ENCODE measurements at regions not wholly inside any gene's neighbourhood (a gene's known extent, or its start where the extent isn't known, plus 50 kb on each side); places are given as distances from the start of the nearest gene placed in this dataset.
"Not testable (repeated sequence)": the region's sequence is repeated elsewhere in the genome, so short reads cannot be mapped to it uniquely, and the experiment has no call there.

- Histone ChIP-seq H3K4me3 (ENCODE audit: insufficient read depth, low read depth, low read length) (no peak overlapping the region), H3K27ac (ENCODE audit: low read depth, low read length) (no peak overlapping the region), H3K9me3 (ENCODE audit: insufficient read depth, low read depth, low read length) (no peaks in the 10 kb centered on the region), H3K27me3 (ENCODE audit: insufficient read depth, low read length) (no peaks in the 10 kb centered on the region), H3K9ac (ENCODE audit: low read length) (no peak overlapping the region), H3K4me2 (ENCODE audit: low read length) (no peak overlapping the region), H3K4me1 (ENCODE audit: insufficient read depth, low read length) (no peaks in the 10 kb centered on the region), H3K79me2 (ENCODE audit: insufficient read depth, low read length) (no peaks in the 10 kb centered on the region), H3K36me3 (ENCODE audit: insufficient read depth, low read length) (no peaks in the 10 kb centered on the region), H4K20me1 (ENCODE audit: insufficient read depth, low read length) (no peaks in the 10 kb centered on the region), H2AFZ (ENCODE audit: low read depth, low read length) (no peak overlapping the region)
- Mint-ChIP-seq H3K27me3 (ENCODE audit: low read depth, unreplicated experiment) (peaks cover 27% of the 10 kb centered on the region), H3K36me3 (ENCODE audit: low read depth, unreplicated experiment) (no peaks in the 10 kb centered on the region), H3K4me3 (ENCODE audit: unreplicated experiment) (no peak overlapping the region), H3K4me1 (ENCODE audit: low read depth, unreplicated experiment) (no peaks in the 10 kb centered on the region), H3K9me3 (ENCODE audit: unreplicated experiment) (peaks cover 3% of the 10 kb centered on the region), H3K27ac (ENCODE audit: unreplicated experiment) (no peak overlapping the region)
- TF ChIP-seq EZH2 (IDR thresholded peaks at IDR 0.05; ENCODE audit: insufficient read depth, low read length) (no peak), CTCF (IDR thresholded peaks at IDR 0.05; ENCODE audit: insufficient read depth, low read depth, low read length) (no peak)
- no peak for DNase-seq (ENCODE audit: low read depth)
- no peak for FAIRE-seq
Observed at GRCh38 chr6:5832668-5833067, 174.1 kb downstream of the NRN1 start.

GRCh38 chr6:5831219-5831862 lies 175.4 kb downstream of the NRN1 start:
- not testable (repeated sequence) for H3K36me3 Mint-ChIP-seq (ENCODE audit: low read depth, unreplicated experiment); H3K9me3 ChIP-seq (ENCODE audit: insufficient read depth, low read depth, low read length); DNase-seq (ENCODE audit: low read depth); H3K27me3 ChIP-seq (ENCODE audit: insufficient read depth, low read length); H4K20me1 ChIP-seq (ENCODE audit: insufficient read depth, low read length); H3K9me3 Mint-ChIP-seq (ENCODE audit: unreplicated experiment); H3K79me2 ChIP-seq (ENCODE audit: insufficient read depth, low read length); H3K27ac ChIP-seq (ENCODE audit: low read depth, low read length); H3K4me1 Mint-ChIP-seq (ENCODE audit: low read depth, unreplicated experiment); H3K4me3 ChIP-seq (ENCODE audit: insufficient read depth, low read depth, low read length); H3K4me2 ChIP-seq (ENCODE audit: low read length); FAIRE-seq; H3K36me3 ChIP-seq (ENCODE audit: insufficient read depth, low read length); H3K27ac Mint-ChIP-seq (ENCODE audit: unreplicated experiment); H3K4me1 ChIP-seq (ENCODE audit: insufficient read depth, low read length); H3K4me3 Mint-ChIP-seq (ENCODE audit: unreplicated experiment); H2AFZ ChIP-seq (ENCODE audit: low read depth, low read length); H3K9ac ChIP-seq (ENCODE audit: low read length)
- peaks cover 24% of the 10 kb centered on the region for H3K27me3 Mint-ChIP-seq (ENCODE audit: low read depth, unreplicated experiment)

- no peak overlapping the region for H3K4me3 Mint-ChIP-seq (ENCODE audit: unreplicated experiment)
- no peak overlapping the region for H3K4me2 ChIP-seq (ENCODE audit: low read length)
- no peaks in the 10 kb centered on the region for H3K36me3 ChIP-seq (ENCODE audit: insufficient read depth, low read length)
- no peaks in the 10 kb centered on the region for H4K20me1 ChIP-seq (ENCODE audit: insufficient read depth, low read length)
- H3K4me1 ChIP-seq (ENCODE audit: insufficient read depth, low read length) = no peaks in the 10 kb centered on the region
- H3K79me2 ChIP-seq (ENCODE audit: insufficient read depth, low read length) = no peaks in the 10 kb centered on the region
- no peak for TF ChIP-seq CTCF (IDR thresholded peaks at IDR 0.05; ENCODE audit: insufficient read depth, low read depth, low read length)
- TF ChIP-seq EZH2 (IDR thresholded peaks at IDR 0.05; ENCODE audit: insufficient read depth, low read length) = no peak
- H3K4me1 Mint-ChIP-seq (ENCODE audit: low read depth, unreplicated experiment) = no peaks in the 10 kb centered on the region
- no peak overlapping the region for H3K27ac Mint-ChIP-seq (ENCODE audit: unreplicated experiment)
- H3K27me3 ChIP-seq (ENCODE audit: insufficient read depth, low read length) = no peaks in the 10 kb centered on the region
- H3K9me3 Mint-ChIP-seq (ENCODE audit: unreplicated experiment) = no peaks in the 10 kb centered on the region
- no peaks in the 10 kb centered on the region for H3K36me3 Mint-ChIP-seq (ENCODE audit: low read depth, unreplicated experiment)
- H3K27me3 Mint-ChIP-seq (ENCODE audit: low read depth, unreplicated experiment) = peaks cover 28% of the 10 kb centered on the region
- H3K9ac ChIP-seq (ENCODE audit: low read length) = no peak overlapping the region
- H3K4me3 ChIP-seq (ENCODE audit: insufficient read depth, low read depth, low read length) = no peak overlapping the region
- DNase-seq (ENCODE audit: low read depth) (no peak), FAIRE-seq (no peak)
- no peak overlapping the region for H2AFZ ChIP-seq (ENCODE audit: low read depth, low read length)
- H3K9me3 ChIP-seq (ENCODE audit: insufficient read depth, low read depth, low read length) = no peaks in the 10 kb centered on the region
- no peak overlapping the region for H3K27ac ChIP-seq (ENCODE audit: low read depth, low read length)
Observed at GRCh38 chr6:5828296-5828695, 178.4 kb downstream of the NRN1 start.
